Endothelial cell (in vitro differentiated cells): ENCODE measurements at regions not wholly inside any gene's neighbourhood (a gene's known extent, or its start where the extent isn't known, plus 50 kb on each side); places are given as distances from the start of the nearest gene placed in this dataset.

Experiments
- DNase-seq: peaks from one replicate; pipeline ENCODE4 v3.0.0; 2021; ENCODE audit warnings: low spot score
- H3K27ac Mint-ChIP-seq: one replicate; pipeline ENCODE4 v1.8.0; 2021; ENCODE audit warnings: mixed read lengths, inconsistent platforms; ENCODE audit not compliant: unreplicated experiment
- H3K27me3 Mint-ChIP-seq: one replicate; pipeline ENCODE4 v1.8.0; 2021; ENCODE audit warnings: mild to moderate bottlenecking, moderate library complexity, mixed read lengths, inconsistent platforms; ENCODE audit not compliant: unreplicated experiment
- H3K36me3 Mint-ChIP-seq: one replicate; pipeline ENCODE4 v1.8.0; 2021; ENCODE audit warnings: mild to moderate bottlenecking, low read depth, mixed read lengths, inconsistent platforms; ENCODE audit not compliant: unreplicated experiment
- H3K4me1 Mint-ChIP-seq: one replicate; pipeline ENCODE4 v1.8.0; 2021; ENCODE audit warnings: mild to moderate bottlenecking, mixed read lengths, inconsistent platforms; ENCODE audit not compliant: unreplicated experiment
- H3K4me3 Mint-ChIP-seq: one replicate; pipeline ENCODE4 v1.8.0; 2021; ENCODE audit warnings: mild to moderate bottlenecking, mixed read lengths, inconsistent platforms; ENCODE audit not compliant: unreplicated experiment
- H3K9me3 Mint-ChIP-seq: one replicate; pipeline ENCODE4 v1.8.0; 2021; ENCODE audit warnings: mixed read lengths, inconsistent platforms; ENCODE audit not compliant: unreplicated experiment
- TF ChIP-seq, protein P1 (sequence below): fragments of 200-600 bp; sonication (generic); IDR thresholded peaks from one replicate; pipeline ENCODE4 v1.5.0; 2021; ENCODE audit warnings: antibody characterized with exemption; ENCODE audit not compliant: unreplicated experiment

- Mint-ChIP-seq H3K9me3 (no peaks in the 10 kb centered on the region), H3K4me3 (no peak overlapping the region), H3K4me1 (peaks cover 6% of the 10 kb centered on the region), H3K27ac (no peak overlapping the region), H3K27me3 (no peaks in the 10 kb centered on the region), H3K36me3 (no peaks in the 10 kb centered on the region)
- DNase-seq, result peak; percentile 31
- TF ChIP-seq, protein P1, sequence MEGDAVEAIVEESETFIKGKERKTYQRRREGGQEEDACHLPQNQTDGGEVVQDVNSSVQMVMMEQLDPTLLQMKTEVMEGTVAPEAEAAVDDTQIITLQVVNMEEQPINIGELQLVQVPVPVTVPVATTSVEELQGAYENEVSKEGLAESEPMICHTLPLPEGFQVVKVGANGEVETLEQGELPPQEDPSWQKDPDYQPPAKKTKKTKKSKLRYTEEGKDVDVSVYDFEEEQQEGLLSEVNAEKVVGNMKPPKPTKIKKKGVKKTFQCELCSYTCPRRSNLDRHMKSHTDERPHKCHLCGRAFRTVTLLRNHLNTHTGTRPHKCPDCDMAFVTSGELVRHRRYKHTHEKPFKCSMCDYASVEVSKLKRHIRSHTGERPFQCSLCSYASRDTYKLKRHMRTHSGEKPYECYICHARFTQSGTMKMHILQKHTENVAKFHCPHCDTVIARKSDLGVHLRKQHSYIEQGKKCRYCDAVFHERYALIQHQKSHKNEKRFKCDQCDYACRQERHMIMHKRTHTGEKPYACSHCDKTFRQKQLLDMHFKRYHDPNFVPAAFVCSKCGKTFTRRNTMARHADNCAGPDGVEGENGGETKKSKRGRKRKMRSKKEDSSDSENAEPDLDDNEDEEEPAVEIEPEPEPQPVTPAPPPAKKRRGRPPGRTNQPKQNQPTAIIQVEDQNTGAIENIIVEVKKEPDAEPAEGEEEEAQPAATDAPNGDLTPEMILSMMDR, result peak; percentile 61
Measured at GRCh38 chr4:67122029-67122428, 423.3 kb downstream of the CENPC start.

DNA sequence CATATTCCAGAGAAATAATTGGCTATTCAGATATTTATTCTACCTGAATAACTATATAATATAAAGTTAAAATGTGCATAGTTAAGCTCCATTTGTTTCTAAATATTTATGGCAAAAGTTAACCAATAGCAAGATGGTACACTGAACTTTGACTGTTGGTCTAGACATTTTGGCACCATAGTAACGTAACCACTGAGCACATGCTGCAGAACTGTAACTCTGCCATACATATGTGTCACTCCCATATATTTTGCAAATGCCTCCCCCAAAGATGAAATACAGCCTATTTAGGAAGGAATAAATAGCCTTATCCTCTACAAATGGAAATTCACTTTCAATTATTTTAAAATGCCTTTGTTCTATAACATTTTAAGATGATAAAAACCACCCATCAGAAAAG, 424.9 kb downstream of the CENPC start:
- no peak overlapping the region for H3K27ac Mint-ChIP-seq
- H3K4me1 Mint-ChIP-seq, result peaks cover 6% of the 10 kb centered on the region
- no peaks in the 10 kb centered on the region for H3K27me3 Mint-ChIP-seq
- H3K4me3 Mint-ChIP-seq, result no peak overlapping the region
- H3K9me3 Mint-ChIP-seq, result no peaks in the 10 kb centered on the region
- H3K36me3 Mint-ChIP-seq, result no peaks in the 10 kb centered on the region
- TF ChIP-seq, protein P1, result no peak
- no peak for DNase-seq

DNA sequence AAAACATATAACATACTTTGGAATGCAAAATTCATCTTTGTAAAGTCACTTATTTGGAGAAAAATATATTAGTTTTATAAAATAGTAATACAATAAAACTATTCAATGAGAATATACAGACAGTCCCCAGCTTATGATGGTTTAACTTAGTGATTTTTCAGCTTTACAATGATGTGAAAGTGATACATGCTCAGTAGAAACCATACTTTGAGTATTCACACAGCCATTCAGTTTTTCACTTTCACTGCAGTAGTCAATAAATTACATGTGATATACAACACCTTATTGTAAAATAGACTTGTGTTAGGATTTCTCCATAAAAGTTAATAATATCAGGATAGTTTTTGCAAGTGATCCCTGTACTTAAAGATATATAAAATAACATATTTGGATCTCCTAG, 436.0 kb downstream of the CENPC start:
- TF ChIP-seq, protein P1, result no peak
- H3K9me3 Mint-ChIP-seq, result no peaks in the 10 kb centered on the region
- no peaks in the 10 kb centered on the region for H3K4me1 Mint-ChIP-seq
- no peak overlapping the region for H3K4me3 Mint-ChIP-seq
- no peak overlapping the region for H3K27ac Mint-ChIP-seq
- H3K36me3 Mint-ChIP-seq, result no peaks in the 10 kb centered on the region
- no peak for DNase-seq
- no peaks in the 10 kb centered on the region for H3K27me3 Mint-ChIP-seq

GRCh38 chr4:67106861-67107460, 438.3 kb downstream of the CENPC start:
- Mint-ChIP-seq H3K27ac (no peak overlapping the region), H3K9me3 (no peaks in the 10 kb centered on the region), H3K4me3 (no peak overlapping the region), H3K27me3 (no peaks in the 10 kb centered on the region), H3K36me3 (no peaks in the 10 kb centered on the region), H3K4me1 (no peaks in the 10 kb centered on the region)
- DNase-seq, result no peak
- TF ChIP-seq, protein P1, result no peak

GRCh38 chr4:67104145-67104544, 441.2 kb downstream of the CENPC start:
- no peaks in the 10 kb centered on the region for H3K9me3 Mint-ChIP-seq
- TF ChIP-seq, protein P1, result no peak
- H3K4me1 Mint-ChIP-seq, result no peaks in the 10 kb centered on the region
- no peak overlapping the region for H3K4me3 Mint-ChIP-seq
- H3K27me3 Mint-ChIP-seq, result no peaks in the 10 kb centered on the region
- no peak for DNase-seq
- no peak overlapping the region for H3K27ac Mint-ChIP-seq
- no peaks in the 10 kb centered on the region for H3K36me3 Mint-ChIP-seq
